ENCODE measurements at regions not wholly inside any gene's neighbourhood (a gene's known extent, or its start where the extent isn't known, plus 50 kb on each side); places are given as distances from the start of the nearest gene placed in this dataset.

GRCh38 chrX:113400193-113400704, 559.6 kb upstream of the AMOT start:
- H3K4me1 Mint-ChIP-seq, result no peaks in the 10 kb centered on the region
- TF ChIP-seq, protein P1, sequence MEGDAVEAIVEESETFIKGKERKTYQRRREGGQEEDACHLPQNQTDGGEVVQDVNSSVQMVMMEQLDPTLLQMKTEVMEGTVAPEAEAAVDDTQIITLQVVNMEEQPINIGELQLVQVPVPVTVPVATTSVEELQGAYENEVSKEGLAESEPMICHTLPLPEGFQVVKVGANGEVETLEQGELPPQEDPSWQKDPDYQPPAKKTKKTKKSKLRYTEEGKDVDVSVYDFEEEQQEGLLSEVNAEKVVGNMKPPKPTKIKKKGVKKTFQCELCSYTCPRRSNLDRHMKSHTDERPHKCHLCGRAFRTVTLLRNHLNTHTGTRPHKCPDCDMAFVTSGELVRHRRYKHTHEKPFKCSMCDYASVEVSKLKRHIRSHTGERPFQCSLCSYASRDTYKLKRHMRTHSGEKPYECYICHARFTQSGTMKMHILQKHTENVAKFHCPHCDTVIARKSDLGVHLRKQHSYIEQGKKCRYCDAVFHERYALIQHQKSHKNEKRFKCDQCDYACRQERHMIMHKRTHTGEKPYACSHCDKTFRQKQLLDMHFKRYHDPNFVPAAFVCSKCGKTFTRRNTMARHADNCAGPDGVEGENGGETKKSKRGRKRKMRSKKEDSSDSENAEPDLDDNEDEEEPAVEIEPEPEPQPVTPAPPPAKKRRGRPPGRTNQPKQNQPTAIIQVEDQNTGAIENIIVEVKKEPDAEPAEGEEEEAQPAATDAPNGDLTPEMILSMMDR (IDR thresholded peaks at IDR 0.05), result no peak
- H3K36me3 Mint-ChIP-seq (ENCODE audit: low read depth), result no peaks in the 10 kb centered on the region
- peaks cover 16% of the 10 kb centered on the region for H3K9me3 Mint-ChIP-seq
- no peak for DNase-seq
- H3K27me3 Mint-ChIP-seq (ENCODE audit: low read depth, poor library complexity), result no peaks in the 10 kb centered on the region
- no peak overlapping the region for H3K4me3 Mint-ChIP-seq
- H3K27ac Mint-ChIP-seq, result no peak overlapping the region

GRCh38 chrX:113399506-113400192, 559.0 kb upstream of the AMOT start:
- H3K4me3 Mint-ChIP-seq, result no peak overlapping the region
- no peaks in the 10 kb centered on the region for H3K4me1 Mint-ChIP-seq
- DNase-seq, result no peak
- TF ChIP-seq, protein P1 (IDR thresholded peaks at IDR 0.05), result no peak
- H3K27ac Mint-ChIP-seq, result no peak overlapping the region
- H3K9me3 Mint-ChIP-seq, result peaks cover 16% of the 10 kb centered on the region
- no peaks in the 10 kb centered on the region for H3K27me3 Mint-ChIP-seq (ENCODE audit: low read depth, poor library complexity)
- H3K36me3 Mint-ChIP-seq (ENCODE audit: low read depth), result no peaks in the 10 kb centered on the region

DNA sequence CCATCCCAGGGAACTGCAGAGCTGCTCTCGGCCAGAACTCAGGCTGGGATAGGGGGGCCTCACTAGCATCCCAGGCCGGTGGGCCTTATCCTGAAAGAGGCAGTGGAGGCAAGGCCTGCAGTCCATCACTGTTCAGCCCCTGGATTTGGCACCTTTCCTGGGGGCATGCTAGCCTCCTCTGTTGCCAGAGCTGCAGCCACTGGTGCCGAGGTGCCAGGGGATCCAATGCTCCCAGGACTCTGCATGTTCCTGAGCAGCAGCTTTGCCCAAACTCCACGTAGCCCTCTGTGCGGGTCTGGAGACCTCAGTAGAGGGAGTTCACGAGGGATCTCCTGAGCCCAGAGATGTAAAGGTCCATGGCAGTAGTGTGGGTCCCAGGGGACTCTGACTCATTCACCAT, 551.7 kb upstream of the AMOT start:
- Mint-ChIP-seq H3K36me3 (ENCODE audit: low read depth) (no peaks in the 10 kb centered on the region), H3K27ac (no peak overlapping the region), H3K27me3 (ENCODE audit: low read depth, poor library complexity) (no peaks in the 10 kb centered on the region), H3K4me3 (no peak overlapping the region), H3K4me1 (no peaks in the 10 kb centered on the region), H3K9me3 (peaks cover 3% of the 10 kb centered on the region)
- TF ChIP-seq, protein P1 (IDR thresholded peaks at IDR 0.05), result no peak
- no peak for DNase-seq

- Mint-ChIP-seq H3K27ac (no peak overlapping the region), H3K36me3 (ENCODE audit: low read depth) (no peaks in the 10 kb centered on the region), H3K4me3 (no peak overlapping the region), H3K9me3 (peaks cover 3% of the 10 kb centered on the region), H3K4me1 (no peaks in the 10 kb centered on the region), H3K27me3 (ENCODE audit: low read depth, poor library complexity) (no peaks in the 10 kb centered on the region)
- TF ChIP-seq, protein P1 (IDR thresholded peaks at IDR 0.05), result no peak
- no peak for DNase-seq
Observed at GRCh38 chrX:113391875-113392274, 551.2 kb upstream of the AMOT start.

DNA sequence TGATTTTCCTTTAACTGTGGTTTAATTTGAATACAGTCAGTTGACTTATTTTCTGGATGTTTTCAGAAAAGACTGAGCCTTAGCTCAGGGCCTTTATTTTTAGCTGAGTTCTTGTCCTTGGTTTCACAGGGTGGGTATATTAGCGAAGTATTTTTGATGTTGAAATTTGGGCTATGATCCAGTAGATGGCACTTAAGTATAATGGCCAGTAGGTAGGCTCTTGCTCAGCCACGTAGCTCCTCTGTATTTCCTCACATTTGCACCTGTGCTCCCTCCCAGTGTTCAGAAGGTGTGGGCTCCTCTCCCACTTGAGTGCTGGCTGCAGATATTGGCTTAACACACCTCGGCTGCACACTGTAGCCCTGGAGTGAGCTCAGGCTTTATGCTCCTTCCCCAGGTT, 549.9 kb upstream of the AMOT start:
- Mint-ChIP-seq H3K27me3 (ENCODE audit: low read depth, poor library complexity) (peaks cover 1% of the 10 kb centered on the region), H3K4me1 (no peaks in the 10 kb centered on the region), H3K27ac (no peak overlapping the region), H3K4me3 (no peak overlapping the region), H3K36me3 (ENCODE audit: low read depth) (no peaks in the 10 kb centered on the region), H3K9me3 (peaks cover 3% of the 10 kb centered on the region)
- TF ChIP-seq, protein P1 (IDR thresholded peaks at IDR 0.05), result no peak
- DNase-seq, result no peak

GRCh38 chrX:113389846-113390245, 549.2 kb upstream of the AMOT start:
- no peak for DNase-seq
- no peaks in the 10 kb centered on the region for H3K4me1 Mint-ChIP-seq
- TF ChIP-seq, protein P1 (IDR thresholded peaks at IDR 0.05), result no peak
- H3K27me3 Mint-ChIP-seq (ENCODE audit: low read depth, poor library complexity), result peaks cover 3% of the 10 kb centered on the region
- H3K36me3 Mint-ChIP-seq (ENCODE audit: low read depth), result no peaks in the 10 kb centered on the region
- H3K4me3 Mint-ChIP-seq, result no peak overlapping the region
- peaks cover 3% of the 10 kb centered on the region for H3K9me3 Mint-ChIP-seq
- H3K27ac Mint-ChIP-seq, result no peak overlapping the region
